ENCODE measurements at regions not wholly inside any gene's neighbourhood (a gene's known extent, or its start where the extent isn't known, plus 50 kb on each side); places are given as distances from the start of the nearest gene placed in this dataset.

GRCh38 chr2:129320288-129320687 lies 659.2 kb upstream of the RAB6C start:
- Histone ChIP-seq H3K27me3 (ENCODE audit: insufficient read depth, low read depth) (no peaks in the 10 kb centered on the region), H3K4me1 (ENCODE audit: low read depth, poor library complexity, severe bottlenecking) (no peaks in the 10 kb centered on the region), H3K9ac (no peak overlapping the region), H3K4me2 (no peak overlapping the region), H4K20me1 (ENCODE audit: insufficient read depth) (no peaks in the 10 kb centered on the region), H3K4me3 (IDR thresholded peaks at IDR 0.05; ENCODE audit: insufficient read depth, low read depth, low read length) (no peak overlapping the region), H3K27ac (no peak overlapping the region), H3K79me2 (ENCODE audit: insufficient read depth, low read depth) (no peaks in the 10 kb centered on the region), H2AFZ (ENCODE audit: low read depth) (no peak overlapping the region), H3K36me3 (ENCODE audit: insufficient read depth) (no peaks in the 10 kb centered on the region)
- no peak for TF ChIP-seq CTCF (conservative IDR thresholded peaks at IDR 0.05; ENCODE audit: low read depth, low read length)

- Histone ChIP-seq H3K36me3 (ENCODE audit: insufficient read depth) (no peaks in the 10 kb centered on the region), H3K4me1 (ENCODE audit: low read depth, poor library complexity, severe bottlenecking) (no peaks in the 10 kb centered on the region), H3K4me3 (IDR thresholded peaks at IDR 0.05; ENCODE audit: insufficient read depth, low read depth, low read length) (no peak overlapping the region), H3K9ac (no peak overlapping the region), H3K4me2 (no peak overlapping the region), H3K27me3 (ENCODE audit: insufficient read depth, low read depth) (no peaks in the 10 kb centered on the region), H3K27ac (no peak overlapping the region), H4K20me1 (ENCODE audit: insufficient read depth) (no peaks in the 10 kb centered on the region), H3K79me2 (ENCODE audit: insufficient read depth, low read depth) (no peaks in the 10 kb centered on the region), H2AFZ (ENCODE audit: low read depth) (no peak overlapping the region)
- no peak for TF ChIP-seq CTCF (conservative IDR thresholded peaks at IDR 0.05; ENCODE audit: low read depth, low read length)
These were observed 655.1 kb upstream of the RAB6C start for GRCh38 chr2:129324349-129324748.

GRCh38 chr2:129325151-129325550 lies 654.3 kb upstream of the RAB6C start:
- no peak overlapping the region for H3K9ac ChIP-seq
- no peak overlapping the region for H3K27ac ChIP-seq
- no peak overlapping the region for H3K4me2 ChIP-seq
- no peaks in the 10 kb centered on the region for H3K4me1 ChIP-seq (ENCODE audit: low read depth, poor library complexity, severe bottlenecking)
- H4K20me1 ChIP-seq (ENCODE audit: insufficient read depth), result no peaks in the 10 kb centered on the region
- no peaks in the 10 kb centered on the region for H3K79me2 ChIP-seq (ENCODE audit: insufficient read depth, low read depth)
- H3K27me3 ChIP-seq (ENCODE audit: insufficient read depth, low read depth), result no peaks in the 10 kb centered on the region
- H3K36me3 ChIP-seq (ENCODE audit: insufficient read depth), result no peaks in the 10 kb centered on the region
- no peak for TF ChIP-seq CTCF (conservative IDR thresholded peaks at IDR 0.05; ENCODE audit: low read depth, low read length)
- no peak overlapping the region for H3K4me3 ChIP-seq (IDR thresholded peaks at IDR 0.05; ENCODE audit: insufficient read depth, low read depth, low read length)
- no peak overlapping the region for H2AFZ ChIP-seq (ENCODE audit: low read depth)

- Histone ChIP-seq H3K27ac (no peak overlapping the region), H3K27me3 (ENCODE audit: insufficient read depth, low read depth) (no peaks in the 10 kb centered on the region), H3K79me2 (ENCODE audit: insufficient read depth, low read depth) (no peaks in the 10 kb centered on the region), H3K4me3 (IDR thresholded peaks at IDR 0.05; ENCODE audit: insufficient read depth, low read depth, low read length) (no peak overlapping the region), H3K36me3 (ENCODE audit: insufficient read depth) (no peaks in the 10 kb centered on the region), H4K20me1 (ENCODE audit: insufficient read depth) (no peaks in the 10 kb centered on the region), H3K4me2 (no peak overlapping the region), H3K9ac (no peak overlapping the region), H3K4me1 (ENCODE audit: low read depth, poor library complexity, severe bottlenecking) (no peaks in the 10 kb centered on the region), H2AFZ (ENCODE audit: low read depth) (no peak overlapping the region)
- no peak for TF ChIP-seq CTCF (conservative IDR thresholded peaks at IDR 0.05; ENCODE audit: low read depth, low read length)
These were observed 649.9 kb upstream of the RAB6C start for GRCh38 chr2:129329574-129329973.

GRCh38 chr2:129330504-129330903 lies 649.0 kb upstream of the RAB6C start:
- Histone ChIP-seq H3K4me3 (IDR thresholded peaks at IDR 0.05; ENCODE audit: insufficient read depth, low read depth, low read length) (no peak overlapping the region), H3K79me2 (ENCODE audit: insufficient read depth, low read depth) (no peaks in the 10 kb centered on the region), H3K27ac (no peak overlapping the region), H3K27me3 (ENCODE audit: insufficient read depth, low read depth) (no peaks in the 10 kb centered on the region), H3K9ac (no peak overlapping the region), H2AFZ (ENCODE audit: low read depth) (no peak overlapping the region), H4K20me1 (ENCODE audit: insufficient read depth) (no peaks in the 10 kb centered on the region), H3K4me2 (no peak overlapping the region), H3K4me1 (ENCODE audit: low read depth, poor library complexity, severe bottlenecking) (no peaks in the 10 kb centered on the region), H3K36me3 (ENCODE audit: insufficient read depth) (no peaks in the 10 kb centered on the region)
- TF ChIP-seq CTCF (conservative IDR thresholded peaks at IDR 0.05; ENCODE audit: low read depth, low read length), result no peak

Measured in KMS-11 (cell line).